Neural progenitor cell (in vitro differentiated cells): ENCODE measurements at regions not wholly inside any gene's neighbourhood (a gene's known extent, or its start where the extent isn't known, plus 50 kb on each side); places are given as distances from the start of the nearest gene placed in this dataset.

Source experiments
- DNase-seq: peaks from one replicate; pipeline ENCODE4 v3.0.0-alpha.2; 2016; ENCODE audit warnings: low spot score
- H2AFZ ChIP-seq: fragments of 200-600 bp; sonication (generic); replicated peaks from 2 replicates; pipeline ENCODE4 v1.6.1; 2016; ENCODE audit warnings: antibody characterized with exemption
- H3F3A ChIP-seq: fragments of 200-600 bp; sonication (generic); 2 replicates; pipeline ENCODE4 v1.6.1; 2016; ENCODE audit warnings: antibody characterized with exemption, low read depth
- H3K27ac ChIP-seq: fragments of 200-600 bp; sonication (generic); 2 replicates; pipeline ENCODE4 v1.5.1; 2016; ENCODE audit warnings: mild to moderate bottlenecking
- H3K27me3 ChIP-seq: fragments of 200-600 bp; sonication (generic); 2 replicates; pipeline ENCODE4 v1.6.1; 2016; ENCODE audit warnings: mild to moderate bottlenecking, moderate library complexity
- H3K36me3 ChIP-seq: fragments of 200-600 bp; sonication (generic); 2 replicates; pipeline ENCODE4 v1.5.1; 2016
- H3K4me1 ChIP-seq: fragments of 200-600 bp; sonication (generic); 2 replicates; pipeline ENCODE4 v1.6.1; 2016; ENCODE audit warnings: mixed run types
- H3K4me2 ChIP-seq: fragments of 200-600 bp; sonication (generic); 2 replicates; pipeline ENCODE4 v1.6.1; 2016
- H3K4me3 ChIP-seq: fragments of 200-600 bp; sonication (generic); 2 replicates; pipeline ENCODE4 v1.5.1; 2016
- H3K79me2 ChIP-seq: fragments of 200-600 bp; sonication (generic); 2 replicates; pipeline ENCODE4 v1.6.1; 2016; ENCODE audit warnings: low read depth
- H3K9ac ChIP-seq: fragments of 200-600 bp; sonication (generic); 2 replicates; pipeline ENCODE4 v1.6.1; 2016
- H3K9me3 ChIP-seq: fragments of 200-600 bp; sonication (generic); 2 replicates; pipeline ENCODE4 v1.5.1; 2016; ENCODE audit warnings: low read depth
- H4K20me1 ChIP-seq: fragments of 200-600 bp; sonication (generic); 2 replicates; pipeline ENCODE4 v1.6.1; 2016; ENCODE audit warnings: low read depth
- H3K27ac Mint-ChIP-seq: 3 replicates; pipeline ENCODE4 v1.8.0; 2021; ENCODE audit warnings: mixed read lengths
- H3K27me3 Mint-ChIP-seq: 2 replicates; pipeline ENCODE4 v1.8.0; 2022; ENCODE audit warnings: low read depth, mild to moderate bottlenecking, inconsistent platforms, moderate library complexity, mixed read lengths; ENCODE audit not compliant: insufficient read depth
- H3K36me3 Mint-ChIP-seq: 3 replicates; pipeline ENCODE4 v1.8.0; 2021; ENCODE audit warnings: mixed read lengths
- H3K4me1 Mint-ChIP-seq: 3 replicates; pipeline ENCODE4 v1.8.0; 2021; ENCODE audit warnings: mixed read lengths
- H3K4me3 Mint-ChIP-seq: 3 replicates; pipeline ENCODE4 v1.8.0; 2021; ENCODE audit warnings: mild to moderate bottlenecking, moderate library complexity, mixed read lengths
- H3K9me3 Mint-ChIP-seq: 3 replicates; pipeline ENCODE4 v1.8.0; 2020; ENCODE audit warnings: mixed read lengths
- EZH2 ChIP-seq: fragments of 200-600 bp; sonication (generic); IDR thresholded peaks from 2 replicates; pipeline ENCODE4 v1.6.1; 2017; ENCODE audit warnings: antibody characterized with exemption, mild to moderate bottlenecking, moderate library complexity
- EZH2phosphoT487 ChIP-seq: fragments of 200-600 bp; sonication (generic); IDR thresholded peaks from 2 replicates; pipeline ENCODE4 v1.6.1; 2017; ENCODE audit warnings: antibody characterized with exemption
- TF ChIP-seq, protein P1 (sequence below): fragments of 200-600 bp; sonication (generic); IDR thresholded peaks from 2 replicates; pipeline ENCODE4 v1.5.1; 2017; ENCODE audit warnings: antibody characterized with exemption, mild to moderate bottlenecking

DNA sequence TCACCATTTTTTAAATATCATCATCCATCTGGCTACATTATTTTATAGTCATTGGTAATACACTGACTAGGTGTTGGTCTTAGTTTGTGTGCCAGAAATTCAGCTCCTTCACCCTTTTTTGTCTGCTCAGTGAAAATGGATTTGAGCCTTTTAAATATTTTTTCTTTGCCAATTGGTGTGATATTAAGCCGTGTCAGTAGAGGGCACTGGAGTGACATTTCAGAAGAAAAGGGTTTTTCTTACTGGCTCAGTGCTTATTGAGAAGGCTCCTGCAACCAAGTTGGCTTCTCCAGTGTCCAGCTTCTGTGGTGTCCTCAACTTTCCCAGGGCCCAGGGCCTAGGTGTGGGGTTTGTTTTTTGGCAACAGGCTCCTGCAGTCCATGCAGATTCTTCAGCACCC is 546.6 kb downstream of the DACH1 start:
- Histone ChIP-seq H3K36me3 (no peaks in the 10 kb centered on the region), H2AFZ (no peak overlapping the region), H3K4me2 (no peak overlapping the region), H3K27me3 (no peaks in the 10 kb centered on the region), H3K27ac (no peak overlapping the region), H3F3A (no peaks in the 10 kb centered on the region), H3K9me3 (no peaks in the 10 kb centered on the region), H3K79me2 (no peaks in the 10 kb centered on the region), H4K20me1 (no peaks in the 10 kb centered on the region), H3K4me3 (no peak overlapping the region), H3K9ac (no peak overlapping the region), H3K4me1 (peaks cover 16% of the 10 kb centered on the region)
- DNase-seq, result peak; percentile 34
- peaks cover 6% of the 10 kb centered on the region for H3K4me1 Mint-ChIP-seq
- H3K27ac Mint-ChIP-seq, result no peak overlapping the region
- no peak overlapping the region for H3K4me3 Mint-ChIP-seq
- H3K9me3 Mint-ChIP-seq, result peaks cover 7% of the 10 kb centered on the region
- TF ChIP-seq EZH2, result no peak
- TF ChIP-seq, protein P1, sequence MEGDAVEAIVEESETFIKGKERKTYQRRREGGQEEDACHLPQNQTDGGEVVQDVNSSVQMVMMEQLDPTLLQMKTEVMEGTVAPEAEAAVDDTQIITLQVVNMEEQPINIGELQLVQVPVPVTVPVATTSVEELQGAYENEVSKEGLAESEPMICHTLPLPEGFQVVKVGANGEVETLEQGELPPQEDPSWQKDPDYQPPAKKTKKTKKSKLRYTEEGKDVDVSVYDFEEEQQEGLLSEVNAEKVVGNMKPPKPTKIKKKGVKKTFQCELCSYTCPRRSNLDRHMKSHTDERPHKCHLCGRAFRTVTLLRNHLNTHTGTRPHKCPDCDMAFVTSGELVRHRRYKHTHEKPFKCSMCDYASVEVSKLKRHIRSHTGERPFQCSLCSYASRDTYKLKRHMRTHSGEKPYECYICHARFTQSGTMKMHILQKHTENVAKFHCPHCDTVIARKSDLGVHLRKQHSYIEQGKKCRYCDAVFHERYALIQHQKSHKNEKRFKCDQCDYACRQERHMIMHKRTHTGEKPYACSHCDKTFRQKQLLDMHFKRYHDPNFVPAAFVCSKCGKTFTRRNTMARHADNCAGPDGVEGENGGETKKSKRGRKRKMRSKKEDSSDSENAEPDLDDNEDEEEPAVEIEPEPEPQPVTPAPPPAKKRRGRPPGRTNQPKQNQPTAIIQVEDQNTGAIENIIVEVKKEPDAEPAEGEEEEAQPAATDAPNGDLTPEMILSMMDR, result peak; percentile 58
- H3K27me3 Mint-ChIP-seq, result peaks cover 2% of the 10 kb centered on the region
- peaks cover 2% of the 10 kb centered on the region for H3K36me3 Mint-ChIP-seq

DNA sequence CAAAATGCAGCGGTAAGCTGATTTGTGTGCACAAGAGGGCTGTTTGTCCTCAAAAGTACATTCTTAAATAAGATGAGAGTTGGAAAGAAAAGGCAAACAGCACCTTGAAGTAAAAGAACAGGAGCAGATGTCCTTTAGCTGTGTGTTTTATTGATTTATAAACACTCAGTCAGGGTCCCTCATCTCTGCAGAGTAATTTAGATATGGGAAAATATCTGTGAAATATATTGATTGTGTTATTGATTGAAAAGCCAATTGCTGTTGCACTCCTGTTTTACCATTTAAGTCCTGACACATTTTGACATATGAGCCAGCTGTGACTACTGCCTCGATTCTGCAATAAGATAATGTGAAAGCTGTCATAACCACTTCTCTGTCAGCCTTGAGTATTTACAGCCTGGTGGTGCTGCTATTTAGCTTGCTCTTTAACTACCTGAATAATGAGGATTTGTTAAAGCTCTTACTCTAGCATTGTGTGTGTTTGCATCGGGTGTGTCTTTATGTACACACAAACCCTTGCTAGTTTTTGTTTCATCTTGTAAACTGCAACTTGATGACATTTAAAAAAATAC is 550.1 kb downstream of the DACH1 start:
- Mint-ChIP-seq H3K4me3 (no peak overlapping the region), H3K27me3 (peaks cover 2% of the 10 kb centered on the region), H3K36me3 (no peaks in the 10 kb centered on the region), H3K9me3 (peaks cover 7% of the 10 kb centered on the region), H3K27ac (no peak overlapping the region), H3K4me1 (peaks cover 6% of the 10 kb centered on the region)
- Histone ChIP-seq H3K4me2 (peak overlapping the region; percentile 49), H3K27ac (no peak overlapping the region), H3K9ac (no peak overlapping the region), H2AFZ (no peak overlapping the region), H3K4me3 (no peak overlapping the region), H3K9me3 (no peaks in the 10 kb centered on the region), H3K36me3 (no peaks in the 10 kb centered on the region), H3F3A (no peaks in the 10 kb centered on the region), H4K20me1 (no peaks in the 10 kb centered on the region), H3K27me3 (no peaks in the 10 kb centered on the region), H3K79me2 (no peaks in the 10 kb centered on the region), H3K4me1 (peaks cover 16% of the 10 kb centered on the region)
- TF ChIP-seq EZH2 (no peak), EZH2phosphoT487 (no peak)
- TF ChIP-seq, protein P1, result no peak
- DNase-seq, result no peak

DNA sequence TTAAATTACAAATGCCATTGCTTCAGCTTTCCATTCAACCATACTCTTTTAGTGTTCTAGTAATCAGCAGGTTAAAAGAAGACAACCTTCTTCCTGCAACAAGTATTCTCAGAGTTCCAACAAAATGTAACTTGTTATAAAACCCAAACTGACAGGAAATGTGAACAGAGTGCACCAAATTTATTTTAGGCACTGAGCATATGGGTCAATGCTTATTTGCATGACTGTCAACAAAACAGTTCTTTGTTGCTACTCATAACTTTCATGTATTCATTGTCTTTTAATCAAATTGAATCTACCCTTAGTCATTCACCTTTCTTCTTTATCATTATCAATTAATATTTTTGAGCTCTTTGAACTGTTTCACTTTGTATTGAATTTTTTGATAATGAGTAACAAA is 554.1 kb downstream of the DACH1 start:
- no peak overlapping the region for H2AFZ ChIP-seq
- no peaks in the 10 kb centered on the region for H3K9me3 ChIP-seq
- no peak for DNase-seq
- H3K27me3 Mint-ChIP-seq, result no peaks in the 10 kb centered on the region
- no peaks in the 10 kb centered on the region for H4K20me1 ChIP-seq
- TF ChIP-seq, protein P1, result no peak
- TF ChIP-seq EZH2phosphoT487 (no peak), EZH2 (no peak)
- H3K27ac Mint-ChIP-seq, result no peak overlapping the region
- H3K4me1 Mint-ChIP-seq, result peaks cover 6% of the 10 kb centered on the region
- no peaks in the 10 kb centered on the region for H3K36me3 ChIP-seq
- H3K27me3 ChIP-seq, result no peaks in the 10 kb centered on the region
- H3K4me1 ChIP-seq, result peaks cover 16% of the 10 kb centered on the region
- no peaks in the 10 kb centered on the region for H3K79me2 ChIP-seq
- no peak overlapping the region for H3K4me3 ChIP-seq
- H3K9me3 Mint-ChIP-seq, result no peaks in the 10 kb centered on the region
- H3K4me2 ChIP-seq, result no peak overlapping the region
- H3K36me3 Mint-ChIP-seq, result no peaks in the 10 kb centered on the region
- no peaks in the 10 kb centered on the region for H3F3A ChIP-seq
- H3K27ac ChIP-seq, result no peak overlapping the region
- no peak overlapping the region for H3K4me3 Mint-ChIP-seq
- H3K9ac ChIP-seq, result no peak overlapping the region
